Brain microvascular endothelial cell (primary cell): ENCODE measurements at regions not wholly inside any gene's neighbourhood (a gene's known extent, or its start where the extent isn't known, plus 50 kb on each side); places are given as distances from the start of the nearest gene placed in this dataset.
A peak's percentile ranks its signal among the peaks of the same experiment; 100 is the strongest.

ENCODE experiments used
- DNase-seq: peaks from one replicate; pipeline ENCODE4 v3.0.0-alpha.2; 2020
- H3K27ac ChIP-seq: fragments of 250-450 bp; sonication (Bioruptor Pico); 2 replicates; pipeline ENCODE4 v1.5.1; 2020; ENCODE audit warnings: mild to moderate bottlenecking, moderate library complexity
- H3K27me3 ChIP-seq: fragments of 250-450 bp; sonication (Bioruptor Pico); replicated peaks from 2 replicates; pipeline ENCODE4 v1.5.1; 2020; ENCODE audit warnings: mild to moderate bottlenecking
- H3K36me3 ChIP-seq: fragments of 250-450 bp; sonication (Bioruptor Pico); replicated peaks from 2 replicates; pipeline ENCODE4 v1.5.1; 2020; ENCODE audit warnings: mild to moderate bottlenecking
- H3K4me3 ChIP-seq: 2 replicates; pipeline ENCODE4 v1.5.1; 2011; ENCODE audit warnings: low read depth, mild to moderate bottlenecking, control low read depth, low read length, moderate library complexity
- CTCF ChIP-seq: IDR thresholded peaks from 2 replicates; pipeline ENCODE4 v1.5.1; 2011; ENCODE audit warnings: low read depth, mild to moderate bottlenecking, moderate library complexity, low read length, control low read depth, inconsistent platforms; ENCODE audit errors: missing control alignments
- in situ Hi-C: cut with HindIII; loops from 2 replicates; pipeline ENCODE4 v1.10.0; 2017; ENCODE audit warnings: low sequenced_read_pairs, low pct_ligation_motif_present

GRCh38 chrX:115958687-115959359, 211.7 kb upstream of the AGTR2 start:
- DNase-seq, result no peak

GRCh38 chrX:115960440-115961084, 210.0 kb upstream of the AGTR2 start:
- Histone ChIP-seq H3K27me3 (no peaks in the 10 kb centered on the region), H3K4me3 (no peak overlapping the region), H3K27ac (no peak overlapping the region), H3K36me3 (no peaks in the 10 kb centered on the region)
- in situ Hi-C loops, result no loop called here
- DNase-seq, result no peak
- TF ChIP-seq CTCF, result no peak

More at GRCh38 chrX:115958687-115959359, 211.7 kb upstream of the AGTR2 start:
- H3K4me3 ChIP-seq, result no peak overlapping the region
- TF ChIP-seq CTCF, result no peak
- no peaks in the 10 kb centered on the region for H3K27me3 ChIP-seq
- H3K27ac ChIP-seq, result no peak overlapping the region
- no peaks in the 10 kb centered on the region for H3K36me3 ChIP-seq
- in situ Hi-C loops, result no loop called here

GRCh38 chrX:115966920-115967319, 203.6 kb upstream of the AGTR2 start:
- Histone ChIP-seq H3K27ac (no peak overlapping the region), H3K4me3 (no peak overlapping the region), H3K27me3 (no peaks in the 10 kb centered on the region), H3K36me3 (no peaks in the 10 kb centered on the region)
- no peak for TF ChIP-seq CTCF
- DNase-seq, result no peak
- in situ Hi-C loops, result no loop called here

GRCh38 chrX:115968436-115969252, 201.9 kb upstream of the AGTR2 start:
- TF ChIP-seq CTCF, result peak; percentile 25
- Histone ChIP-seq H3K36me3 (no peaks in the 10 kb centered on the region), H3K4me3 (peak overlapping the region; percentile 61), H3K27me3 (no peaks in the 10 kb centered on the region), H3K27ac (no peak overlapping the region)
- in situ Hi-C loops, result no loop called here
- no peak for DNase-seq

GRCh38 chrX:115970718-115971117, 199.8 kb upstream of the AGTR2 start:
- DNase-seq, result no peak
- no peaks in the 10 kb centered on the region for H3K27me3 ChIP-seq
- in situ Hi-C loops, result no loop called here
- H3K27ac ChIP-seq, result no peak overlapping the region
- no peak overlapping the region for H3K4me3 ChIP-seq
- no peak for TF ChIP-seq CTCF
- no peaks in the 10 kb centered on the region for H3K36me3 ChIP-seq
